ENCODE measurements at regions not wholly inside any gene's neighbourhood (a gene's known extent, or its start where the extent isn't known, plus 50 kb on each side); places are given as distances from the start of the nearest gene placed in this dataset.

DNA sequence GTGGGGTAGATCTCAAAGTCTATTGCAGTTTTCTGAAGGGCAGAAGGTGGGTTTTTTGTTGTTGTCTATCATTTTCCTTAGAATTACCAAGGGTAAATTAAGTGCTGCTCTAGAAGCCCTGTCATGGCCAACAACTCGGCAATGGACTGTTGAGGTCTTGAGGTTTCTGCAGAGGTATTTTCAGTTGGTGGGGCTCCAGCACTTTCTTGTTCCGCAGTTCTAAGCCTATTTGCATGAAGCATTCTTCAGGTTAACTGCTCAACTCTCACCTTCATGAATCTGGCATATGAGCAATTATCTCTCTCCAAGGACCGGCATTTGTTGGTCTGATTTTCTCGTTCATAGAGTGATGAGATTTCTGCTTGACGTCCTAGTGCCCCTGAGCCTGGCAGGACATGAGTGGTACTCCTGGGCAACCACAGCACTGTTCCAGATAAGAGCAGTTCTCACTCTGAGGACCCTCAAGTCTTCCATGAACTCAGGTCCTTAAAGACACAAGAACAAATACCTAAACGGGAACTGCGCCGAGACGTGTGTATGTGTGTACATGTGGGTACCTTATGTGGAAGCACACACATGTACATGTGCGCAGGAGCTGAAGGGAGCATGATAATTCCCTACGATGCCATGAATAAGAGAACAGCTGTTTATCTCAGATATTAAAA is 544.5 kb downstream of the CSNK1G3 start:
- Histone ChIP-seq H3K36me3 (ENCODE audit: control insufficient read depth in 4 of 4, insufficient read depth in 4 of 4, low read length in 3 of 4) (no peaks in the 10 kb centered on the region), H3K27me3 (replicated peaks in 2 of 5; ENCODE audit: control insufficient read depth in 4 of 5, insufficient read depth in 5 of 5, low read length in 4 of 5) (no peaks in the 10 kb centered on the region), H3K4me1 (ENCODE audit: control extremely low read depth in 1 of 4, control insufficient read depth in 4 of 4, insufficient read depth in 4 of 4, low read length in 3 of 4) (peaks cover 13 to 41% (median 36%) of the 10 kb centered on the region in 4 experiments), H3K4me3 (ENCODE audit: control insufficient read depth in 1 of 7, extremely low read depth in 1 of 7, insufficient read depth in 4 of 7, low read depth in 2 of 7, low read length in 6 of 7) (peak overlapping the region in 3 of 7 experiments; percentile 26 to 63 (median 35)), H3K27ac (ENCODE audit: insufficient read depth in 1 of 2, low read depth in 1 of 2, low read length in 2 of 2, poor library complexity in 1 of 2, severe bottlenecking in 2 of 2) (no peak overlapping the region), H3K9me3 (ENCODE audit: control extremely low read depth in 1 of 5, control insufficient read depth in 4 of 5, insufficient read depth in 2 of 5, low read depth in 1 of 5, low read length in 4 of 5) (no peaks in the 10 kb centered on the region)
- ChIA-PET POLR2A (no interaction called here), CTCF (no interaction called here)
- DNase-seq: peak; percentile 18 to 76 (median 58)
- WGBS (ENCODE audit: insufficient coverage): 53% methylated on average over 10 of the region's 11 CpGs

DNA sequence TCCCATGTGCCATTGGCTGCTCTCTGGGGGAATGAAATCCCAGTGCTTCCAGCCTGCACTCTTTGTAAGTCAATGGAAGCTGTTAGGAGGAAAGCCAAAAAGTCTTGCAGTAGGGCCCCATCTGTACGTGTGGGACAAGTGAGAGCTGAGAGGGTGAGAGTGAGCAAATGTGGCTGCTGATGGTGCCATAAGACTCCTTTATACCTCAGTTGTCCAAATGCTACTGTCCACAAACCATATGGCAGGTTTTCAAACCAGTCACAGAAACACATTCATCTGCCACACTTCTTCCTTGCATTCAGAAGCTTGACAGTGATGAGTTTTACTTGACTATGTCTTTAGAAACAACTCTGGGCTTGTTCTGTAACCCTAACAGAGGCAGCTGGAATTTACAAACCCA is 543.8 kb downstream of the CSNK1G3 start:
- Histone ChIP-seq H3K9me3 (ENCODE audit: control extremely low read depth in 1 of 5, control insufficient read depth in 4 of 5, insufficient read depth in 2 of 5, low read depth in 1 of 5, low read length in 4 of 5) (no peaks in the 10 kb centered on the region), H3K27me3 (replicated peaks in 2 of 5; ENCODE audit: control insufficient read depth in 4 of 5, insufficient read depth in 5 of 5, low read length in 4 of 5) (no peaks in the 10 kb centered on the region), H3K4me3 (ENCODE audit: control insufficient read depth in 1 of 7, extremely low read depth in 1 of 7, insufficient read depth in 4 of 7, low read depth in 2 of 7, low read length in 6 of 7) (no peak overlapping the region), H3K36me3 (ENCODE audit: control insufficient read depth in 4 of 4, insufficient read depth in 4 of 4, low read length in 3 of 4) (no peaks in the 10 kb centered on the region), H3K4me1 (ENCODE audit: control extremely low read depth in 1 of 4, control insufficient read depth in 4 of 4, insufficient read depth in 4 of 4, low read length in 3 of 4) (peaks cover 13 to 41% (median 34%) of the 10 kb centered on the region in 4 experiments), H3K27ac (ENCODE audit: insufficient read depth in 1 of 2, low read depth in 1 of 2, low read length in 2 of 2, poor library complexity in 1 of 2, severe bottlenecking in 2 of 2) (no peak overlapping the region)
- ChIA-PET CTCF (no interaction called here), POLR2A (no interaction called here)
- no CpG with 5 or more reads among the region's 1 CpG for WGBS (ENCODE audit: insufficient coverage)
- DNase-seq: no peak

DNA sequence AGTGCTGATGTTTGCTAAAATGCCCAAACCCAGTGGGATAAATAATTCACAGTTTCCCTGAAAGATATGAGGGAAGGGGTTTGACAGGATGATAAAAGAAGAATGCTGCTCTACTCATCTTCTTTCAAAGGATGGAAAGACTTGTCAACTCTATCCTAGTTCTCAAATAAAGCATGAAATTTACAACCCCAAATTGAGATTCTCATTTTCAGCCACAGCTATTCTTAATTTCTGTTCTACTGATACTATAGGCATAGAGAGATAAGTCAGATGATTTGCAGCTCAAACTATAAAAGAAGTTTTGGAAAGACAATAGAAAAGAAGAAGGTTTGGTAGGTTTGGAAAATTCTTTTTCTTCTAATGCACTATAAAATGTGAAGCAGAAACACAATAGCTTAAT is 542.6 kb downstream of the CSNK1G3 start:
- Histone ChIP-seq H3K9me3 (ENCODE audit: control extremely low read depth in 1 of 5, control insufficient read depth in 4 of 5, insufficient read depth in 2 of 5, low read depth in 1 of 5, low read length in 4 of 5) (no peaks in the 10 kb centered on the region), H3K36me3 (ENCODE audit: control insufficient read depth in 4 of 4, insufficient read depth in 4 of 4, low read length in 3 of 4) (no peaks in the 10 kb centered on the region), H3K27ac (ENCODE audit: insufficient read depth in 1 of 2, low read depth in 1 of 2, low read length in 2 of 2, poor library complexity in 1 of 2, severe bottlenecking in 2 of 2) (no peak overlapping the region), H3K4me3 (ENCODE audit: control insufficient read depth in 1 of 7, extremely low read depth in 1 of 7, insufficient read depth in 4 of 7, low read depth in 2 of 7, low read length in 6 of 7) (no peak overlapping the region), H3K4me1 (ENCODE audit: control extremely low read depth in 1 of 4, control insufficient read depth in 4 of 4, insufficient read depth in 4 of 4, low read length in 3 of 4) (peaks cover 13 to 36% (median 31%) of the 10 kb centered on the region in 4 experiments), H3K27me3 (replicated peaks in 2 of 5; ENCODE audit: control insufficient read depth in 4 of 5, insufficient read depth in 5 of 5, low read length in 4 of 5) (no peaks in the 10 kb centered on the region)
- ChIA-PET CTCF (interaction anchor here (1.0 kb wide), 1 partner anchor 116 kb away, joined by 4 read pairs; no protein-coding TSS in a partner anchor), POLR2A (no interaction called here)
- no peak for DNase-seq

DNA sequence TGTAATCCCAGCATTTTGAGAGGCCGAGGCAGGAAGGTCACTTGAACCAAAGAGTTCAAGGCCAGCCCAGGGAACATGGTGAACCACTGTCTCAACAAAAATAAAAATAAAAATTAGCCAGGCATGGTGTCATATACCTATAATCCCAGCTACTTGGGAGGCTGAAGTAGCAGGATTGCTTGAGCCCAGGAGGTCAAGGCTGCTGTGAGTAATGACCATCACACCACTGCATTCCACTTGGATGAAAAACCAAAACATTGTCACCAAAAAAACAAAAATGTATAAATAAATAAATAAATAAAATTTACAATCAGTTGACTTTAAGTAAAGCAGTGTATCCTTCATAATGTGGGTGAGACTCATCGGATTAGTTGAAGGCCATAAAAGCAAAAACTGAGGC is 541.4 kb downstream of the CSNK1G3 start:
- Histone ChIP-seq H3K4me1 (ENCODE audit: control extremely low read depth in 1 of 4, control insufficient read depth in 4 of 4, insufficient read depth in 4 of 4, low read length in 3 of 4) (peaks cover 13 to 27% (median 23%) of the 10 kb centered on the region in 4 experiments), H3K36me3 (ENCODE audit: control insufficient read depth in 4 of 4, insufficient read depth in 4 of 4, low read length in 3 of 4) (no peaks in the 10 kb centered on the region), H3K9me3 (ENCODE audit: control extremely low read depth in 1 of 5, control insufficient read depth in 4 of 5, insufficient read depth in 2 of 5, low read depth in 1 of 5, low read length in 4 of 5) (no peaks in the 10 kb centered on the region), H3K27me3 (replicated peaks in 2 of 5; ENCODE audit: control insufficient read depth in 4 of 5, insufficient read depth in 5 of 5, low read length in 4 of 5) (no peaks in the 10 kb centered on the region), H3K4me3 (ENCODE audit: control insufficient read depth in 1 of 7, extremely low read depth in 1 of 7, insufficient read depth in 4 of 7, low read depth in 2 of 7, low read length in 6 of 7) (no peak overlapping the region), H3K27ac (ENCODE audit: insufficient read depth in 1 of 2, low read depth in 1 of 2, low read length in 2 of 2, poor library complexity in 1 of 2, severe bottlenecking in 2 of 2) (no peak overlapping the region)
- WGBS (ENCODE audit: insufficient coverage): no CpG with 5 or more reads among the region's 2 CpGs
- POLR2A ChIA-PET: no interaction called here
- CTCF ChIA-PET: interaction anchor here (0.9 to 2.2 kb wide), 2 partner anchors 11 to 70 kb away, joined by 3 to 7 read pairs; no protein-coding TSS in a partner anchor
- DNase-seq: no peak

DNA sequence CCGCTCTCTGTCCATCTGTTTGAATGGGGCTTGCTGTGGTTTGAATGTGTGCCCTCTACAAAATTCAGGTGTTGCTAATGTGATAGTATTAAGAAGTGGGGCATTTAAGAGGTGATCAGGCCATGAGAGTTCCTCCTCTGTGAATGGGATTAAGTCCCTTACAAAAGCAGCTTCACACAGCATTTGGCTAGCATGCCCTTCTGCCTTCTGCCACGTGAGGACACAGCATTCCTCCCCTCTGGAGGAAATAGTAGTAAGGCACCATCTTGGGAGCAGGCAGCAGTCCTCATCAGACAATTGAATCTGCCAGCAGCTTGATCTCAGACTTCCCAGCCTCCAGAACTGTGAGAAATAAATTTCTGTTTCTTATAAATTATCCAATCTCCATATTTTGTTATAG is 540.2 kb downstream of the CSNK1G3 start:
- no peaks in the 10 kb centered on the region for H3K27me3 ChIP-seq (replicated peaks in 2 of 5; ENCODE audit: control insufficient read depth in 4 of 5, insufficient read depth in 5 of 5, low read length in 4 of 5)
- H3K4me3 ChIP-seq (ENCODE audit: control insufficient read depth in 1 of 7, extremely low read depth in 1 of 7, insufficient read depth in 4 of 7, low read depth in 2 of 7, low read length in 6 of 7): no peak overlapping the region
- POLR2A ChIA-PET: no interaction called here
- H3K36me3 ChIP-seq (ENCODE audit: control insufficient read depth in 4 of 4, insufficient read depth in 4 of 4, low read length in 3 of 4): no peaks in the 10 kb centered on the region
- H3K9me3 ChIP-seq (ENCODE audit: control extremely low read depth in 1 of 5, control insufficient read depth in 4 of 5, insufficient read depth in 2 of 5, low read depth in 1 of 5, low read length in 4 of 5): no peaks in the 10 kb centered on the region
- peak in 2 of 3 donors; percentile 14 to 43 for DNase-seq
- CTCF ChIA-PET: interaction anchor here (0.9 to 2.2 kb wide), 2 partner anchors 10 to 72 kb away, joined by 3 to 7 read pairs; no protein-coding TSS in a partner anchor
- 100% methylated on average over 2 of the region's 2 CpGs for WGBS (ENCODE audit: insufficient coverage)
- peaks cover 9 to 18% (median 15%) of the 10 kb centered on the region in 4 experiments for H3K4me1 ChIP-seq (ENCODE audit: control extremely low read depth in 1 of 4, control insufficient read depth in 4 of 4, insufficient read depth in 4 of 4, low read length in 3 of 4)
- H3K27ac ChIP-seq (ENCODE audit: insufficient read depth in 1 of 2, low read depth in 1 of 2, low read length in 2 of 2, poor library complexity in 1 of 2, severe bottlenecking in 2 of 2): no peak overlapping the region

DNA sequence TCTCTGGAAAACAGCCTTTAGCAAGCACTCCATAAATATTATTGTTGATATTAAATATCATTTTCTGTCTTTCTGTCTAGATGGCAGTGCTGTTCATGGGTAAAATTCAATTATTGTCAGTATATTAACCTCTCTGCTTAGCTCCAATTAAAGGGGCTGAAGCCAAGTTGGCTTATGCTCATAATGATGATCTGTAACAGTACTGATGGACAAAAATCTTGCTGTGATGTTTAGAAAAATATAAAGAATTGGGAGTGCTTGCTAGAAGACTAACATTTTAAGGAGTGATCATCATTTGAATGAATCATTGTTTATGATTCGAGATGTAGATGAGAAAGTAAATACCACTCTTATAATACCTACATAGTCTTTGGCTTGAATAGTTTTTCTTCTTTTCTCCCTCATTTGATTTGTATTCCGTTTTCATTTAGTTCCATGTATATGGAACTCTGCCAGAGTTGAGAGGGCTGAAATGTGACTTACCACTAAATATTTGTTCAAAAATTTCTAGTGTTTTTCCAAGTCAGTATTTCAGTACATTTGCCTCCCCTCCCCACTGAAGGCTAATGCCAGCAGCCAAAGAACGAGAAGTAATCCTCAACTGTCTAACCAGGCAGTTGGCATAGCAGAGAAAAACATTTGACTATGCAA is 538.3 kb downstream of the CSNK1G3 start:
- CTCF ChIA-PET: no interaction called here
- H3K4me1 ChIP-seq (ENCODE audit: control extremely low read depth in 1 of 4, control insufficient read depth in 4 of 4, insufficient read depth in 4 of 4, low read length in 3 of 4): no peaks in the 10 kb centered on the region

DNA sequence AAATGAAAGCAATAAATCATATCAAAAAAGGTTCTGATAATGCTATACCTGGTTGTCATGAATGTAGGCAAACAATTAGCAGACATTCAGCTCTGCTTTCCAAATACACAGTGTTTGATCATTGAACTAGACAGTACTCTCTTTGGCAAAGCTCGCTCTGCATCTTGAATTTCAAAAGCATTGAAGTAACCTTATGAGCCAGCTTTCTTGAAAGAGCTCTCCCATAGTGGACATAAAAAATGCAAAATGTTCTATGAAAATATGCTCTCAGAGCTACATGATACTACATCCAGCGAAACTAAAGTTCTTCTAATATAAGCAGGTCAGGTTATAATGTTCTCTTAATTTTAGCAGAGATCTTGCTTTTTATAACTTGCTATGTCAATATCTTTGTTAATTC is 533.4 kb downstream of the CSNK1G3 start:
- WGBS (ENCODE audit: insufficient coverage): 67% methylated on average over 1 of the region's 2 CpGs
- ChIA-PET POLR2A (no interaction called here), CTCF (interaction anchor here (0.9 kb wide), 1 partner anchor 24 kb away, joined by 3 read pairs; no protein-coding TSS in a partner anchor)
- Histone ChIP-seq H3K4me1 (ENCODE audit: control extremely low read depth in 1 of 4, control insufficient read depth in 4 of 4, insufficient read depth in 4 of 4, low read length in 3 of 4) (peaks cover 0 to 4% (median 0%) of the 10 kb centered on the region in 4 experiments), H3K4me3 (ENCODE audit: control insufficient read depth in 1 of 7, extremely low read depth in 1 of 7, insufficient read depth in 4 of 7, low read depth in 2 of 7, low read length in 6 of 7) (no peak overlapping the region), H3K9me3 (ENCODE audit: control extremely low read depth in 1 of 5, control insufficient read depth in 4 of 5, insufficient read depth in 2 of 5, low read depth in 1 of 5, low read length in 4 of 5) (peaks cover 0 to 6% (median 0%) of the 10 kb centered on the region in 5 experiments), H3K27me3 (replicated peaks in 2 of 5; ENCODE audit: control insufficient read depth in 4 of 5, insufficient read depth in 5 of 5, low read length in 4 of 5) (no peaks in the 10 kb centered on the region), H3K27ac (ENCODE audit: insufficient read depth in 1 of 2, low read depth in 1 of 2, low read length in 2 of 2, poor library complexity in 1 of 2, severe bottlenecking in 2 of 2) (no peak overlapping the region), H3K36me3 (ENCODE audit: control insufficient read depth in 4 of 4, insufficient read depth in 4 of 4, low read length in 3 of 4) (no peaks in the 10 kb centered on the region)
- DNase-seq: no peak

More for the DNA sequence above, 538.3 kb downstream of the CSNK1G3 start:
- Histone ChIP-seq H3K27ac (ENCODE audit: insufficient read depth in 1 of 2, low read depth in 1 of 2, low read length in 2 of 2, poor library complexity in 1 of 2, severe bottlenecking in 2 of 2) (no peak overlapping the region), H3K36me3 (ENCODE audit: control insufficient read depth in 4 of 4, insufficient read depth in 4 of 4, low read length in 3 of 4) (no peaks in the 10 kb centered on the region), H3K27me3 (replicated peaks in 2 of 5; ENCODE audit: control insufficient read depth in 4 of 5, insufficient read depth in 5 of 5, low read length in 4 of 5) (no peaks in the 10 kb centered on the region), H3K4me3 (ENCODE audit: control insufficient read depth in 1 of 7, extremely low read depth in 1 of 7, insufficient read depth in 4 of 7, low read depth in 2 of 7, low read length in 6 of 7) (no peak overlapping the region), H3K9me3 (ENCODE audit: control extremely low read depth in 1 of 5, control insufficient read depth in 4 of 5, insufficient read depth in 2 of 5, low read depth in 1 of 5, low read length in 4 of 5) (no peaks in the 10 kb centered on the region)
- 100% methylated on average over 1 of the region's 3 CpGs for WGBS (ENCODE audit: insufficient coverage)
- POLR2A ChIA-PET: no interaction called here
- no peak for DNase-seq

Measured in common myeloid progenitor, CD34-positive (primary cell).